SK-N-DZ (cell line): ENCODE measurements at regions not wholly inside any gene's neighbourhood (a gene's known extent, or its start where the extent isn't known, plus 50 kb on each side); places are given as distances from the start of the nearest gene placed in this dataset.
"Not testable (repeated sequence)": the region's sequence is repeated elsewhere in the genome, so short reads cannot be mapped to it uniquely, and the experiment has no call there.

ENCODE experiments used
- DNase-seq: peaks from one replicate; pipeline ENCODE4 v3.0.0-alpha.2; 2015; ENCODE audit warnings: low spot score

- no peak for DNase-seq
These were observed 430.6 kb upstream of the KCND2 start for GRCh38 chr7:119842337-119842736.

- no peak for DNase-seq
These were observed 430.2 kb upstream of the KCND2 start for GRCh38 chr7:119842786-119843185.

- no peak for DNase-seq
These were observed 411.6 kb upstream of the KCND2 start for GRCh38 chr7:119861385-119861784.

- DNase-seq, result no peak
These were observed 404.6 kb upstream of the KCND2 start for GRCh38 chr7:119868387-119868786.

GRCh38 chr7:119879835-119880234 is 393.1 kb upstream of the KCND2 start:
- DNase-seq, result no peak

- no peak for DNase-seq
These were observed 387.0 kb upstream of the KCND2 start for GRCh38 chr7:119886007-119886406.

- not testable (repeated sequence) for DNase-seq
These were observed 386.4 kb upstream of the KCND2 start for GRCh38 chr7:119886525-119886924.

GRCh38 chr7:119888251-119888650 is 384.7 kb upstream of the KCND2 start:
- no peak for DNase-seq

- DNase-seq, result no peak
These were observed 382.3 kb upstream of the KCND2 start for GRCh38 chr7:119890631-119891030.

GRCh38 chr7:119895320-119895719 is 377.7 kb upstream of the KCND2 start:
- no peak for DNase-seq

- no peak for DNase-seq
These were observed 376.6 kb upstream of the KCND2 start for GRCh38 chr7:119896386-119896785.

- no peak for DNase-seq
These were observed 371.8 kb upstream of the KCND2 start for GRCh38 chr7:119900996-119901672.

- DNase-seq, result no peak
These were observed 369.9 kb upstream of the KCND2 start for GRCh38 chr7:119903085-119903484.

GRCh38 chr7:119905495-119905894 is 367.5 kb upstream of the KCND2 start:
- DNase-seq, result no peak

GRCh38 chr7:119908948-119909347 is 364.0 kb upstream of the KCND2 start:
- no peak for DNase-seq

GRCh38 chr7:119914119-119914518 is 358.9 kb upstream of the KCND2 start:
- DNase-seq, result not testable (repeated sequence)

GRCh38 chr7:119916501-119916900 is 356.5 kb upstream of the KCND2 start:
- DNase-seq, result no peak

GRCh38 chr7:119918185-119918584 is 354.8 kb upstream of the KCND2 start:
- DNase-seq, result no peak

GRCh38 chr7:119919986-119920385 is 353.0 kb upstream of the KCND2 start:
- DNase-seq, result no peak

GRCh38 chr7:119925581-119926289 is 347.2 kb upstream of the KCND2 start:
- no peak for DNase-seq

GRCh38 chr7:119929891-119930290 is 343.1 kb upstream of the KCND2 start:
- no peak for DNase-seq

- DNase-seq, result no peak
These were observed 341.6 kb upstream of the KCND2 start for GRCh38 chr7:119931230-119931824.
